HS-27A (cell line): ENCODE measurements at regions not wholly inside any gene's neighbourhood (a gene's known extent, or its start where the extent isn't known, plus 50 kb on each side); places are given as distances from the start of the nearest gene placed in this dataset.
A peak's percentile ranks its signal among the peaks of the same experiment; 100 is the strongest.
"Not testable (repeated sequence)": the region's sequence is repeated elsewhere in the genome, so short reads cannot be mapped to it uniquely, and the experiment has no call there.

Experiments used
- DNase-seq: peaks from one replicate; pipeline ENCODE4 v3.0.0-alpha.2; 2012; ENCODE audit warnings: low read depth, missing footprints

- DNase-seq = no peak
Measured at GRCh38 chr14:49946320-49947141, 53.6 kb downstream of the ARF6 start.

- no peak for DNase-seq
Measured at GRCh38 chr14:49947506-49947905, 54.6 kb downstream of the ARF6 start.

- no peak for DNase-seq
Measured at GRCh38 chr14:49950275-49951228, 57.7 kb downstream of the ARF6 start.

GRCh38 chr14:49951229-49951607 is 58.3 kb downstream of the ARF6 start:
- no peak for DNase-seq

- DNase-seq = no peak
Measured at GRCh38 chr14:49951691-49952345, 58.9 kb downstream of the ARF6 start.

GRCh38 chr14:49953196-49953595 is 60.3 kb downstream of the ARF6 start:
- no peak for DNase-seq

GRCh38 chr14:49954171-49954631 is 61.3 kb downstream of the ARF6 start:
- no peak for DNase-seq

- DNase-seq = no peak
Measured at GRCh38 chr14:49955024-49955423, 62.1 kb downstream of the ARF6 start.

GRCh38 chr14:49957089-49957852 is 64.4 kb downstream of the ARF6 start:
- DNase-seq = no peak

GRCh38 chr14:49959822-49960408 is 67.0 kb downstream of the ARF6 start:
- no peak for DNase-seq

- no peak for DNase-seq
Measured at GRCh38 chr14:49960453-49960852, 67.6 kb downstream of the ARF6 start.

GRCh38 chr14:49961270-49962222 is 68.7 kb downstream of the ARF6 start:
- no peak for DNase-seq

- DNase-seq = no peak
Measured at GRCh38 chr14:49962621-49963020, 69.7 kb downstream of the ARF6 start.

- DNase-seq = not testable (repeated sequence)
Measured at GRCh38 chr14:49965068-49965651, 72.3 kb downstream of the ARF6 start.

- DNase-seq = peak; percentile 53
Measured at GRCh38 chr14:49966304-49966809, 73.5 kb downstream of the ARF6 start.

- DNase-seq = no peak
Measured at GRCh38 chr14:49966971-49967630, 74.2 kb downstream of the ARF6 start.

GRCh38 chr14:49969961-49970360 is 77.1 kb downstream of the ARF6 start:
- no peak for DNase-seq

- no peak for DNase-seq
Measured at GRCh38 chr14:49970474-49971147, 77.7 kb downstream of the ARF6 start.
